HEK293T (cell line): ENCODE measurements at regions not wholly inside any gene's neighbourhood (a gene's known extent, or its start where the extent isn't known, plus 50 kb on each side); places are given as distances from the start of the nearest gene placed in this dataset.

ENCODE experiments used
- CTCF ChIA-PET: fragments of 350-600 bp; formaldehyde crosslinking; extraction: SDS; loops from one replicate; lab custom pipeline; 2021; ENCODE audit warnings: antibody characterized with exemption, inconsistent platforms; lab: Yijun Ruan, JAX
- POLR2A ChIA-PET: fragments of 350-600 bp; formaldehyde crosslinking; extraction: SDS; loops from one replicate; lab custom pipeline; 2020; ENCODE audit warnings: antibody characterized with exemption, inconsistent platforms; lab: Yijun Ruan, JAX
- DNase-seq: peaks from one replicate; pipeline ENCODE4 v3.0.0; 2012; ENCODE audit warnings: mixed read lengths; ENCODE audit errors: extremely low spot score
- ARNT ChIP-seq: fragments of 450-650 bp; IDR thresholded peaks from 2 replicates; pipeline ENCODE4 v1.6.1; 2017; ENCODE audit warnings: mild to moderate bottlenecking
- BHLHE40 ChIP-seq: fragments of 450-650 bp; IDR thresholded peaks from 2 replicates; pipeline ENCODE4 v1.6.1; 2016; ENCODE audit warnings: mild to moderate bottlenecking, moderate library complexity, borderline replicate concordance
- CTBP1 ChIP-seq: fragments of 450-650 bp; IDR thresholded peaks from 2 replicates; pipeline ENCODE4 v1.6.1; 2016; ENCODE audit warnings: borderline replicate concordance
- ELF4 ChIP-seq: fragments of 450-650 bp; IDR thresholded peaks from 2 replicates; pipeline ENCODE4 v1.6.1; 2017; ENCODE audit warnings: antibody characterized with exemption
- FOXA1 ChIP-seq: fragments of 450-650 bp; IDR thresholded peaks from 2 replicates; pipeline ENCODE4 v1.6.1; 2016; ENCODE audit warnings: mild to moderate bottlenecking
- FOXK2 ChIP-seq: fragments of 450-650 bp; IDR thresholded peaks from 2 replicates; pipeline ENCODE4 v1.6.1; 2016; ENCODE audit warnings: mild to moderate bottlenecking
- FOXM1 ChIP-seq: fragments of 450-650 bp; IDR thresholded peaks from 2 replicates; pipeline ENCODE4 v1.6.1; 2017; ENCODE audit warnings: mild to moderate bottlenecking, borderline replicate concordance
- HDGF ChIP-seq: fragments of 450-650 bp; IDR thresholded peaks from 2 replicates; pipeline ENCODE4 v1.6.1; 2017; ENCODE audit warnings: antibody characterized with exemption, borderline replicate concordance
- L3MBTL2 ChIP-seq: fragments of 450-650 bp; conservative IDR thresholded peaks from 2 replicates; pipeline ENCODE4 v1.6.1; 2016; ENCODE audit warnings: mild to moderate bottlenecking
- LEF1 ChIP-seq: fragments of 450-650 bp; IDR thresholded peaks from 2 replicates; pipeline ENCODE4 v1.6.1; 2017; ENCODE audit warnings: mild to moderate bottlenecking, borderline replicate concordance
- NFRKB ChIP-seq: fragments of 450-650 bp; IDR thresholded peaks from 2 replicates; pipeline ENCODE4 v1.6.1; 2016; ENCODE audit warnings: mild to moderate bottlenecking, moderate library complexity
- PKNOX1 ChIP-seq: fragments of 450-650 bp; IDR thresholded peaks from 2 replicates; pipeline ENCODE4 v1.6.1; 2016
- SP1 ChIP-seq: fragments of 450-650 bp; IDR thresholded peaks from 2 replicates; pipeline ENCODE4 v1.6.1; 2017
- SUZ12 ChIP-seq: fragments of 450-650 bp; IDR thresholded peaks from 2 replicates; pipeline ENCODE4 v1.6.1; 2016; ENCODE audit warnings: mild to moderate bottlenecking
- TARDBP ChIP-seq: fragments of 450-650 bp; IDR thresholded peaks from 2 replicates; pipeline ENCODE4 v1.6.1; 2016
- ZNF384 ChIP-seq: fragments of 450-650 bp; IDR thresholded peaks from 2 replicates; pipeline ENCODE4 v1.6.1; 2016

- no peak for DNase-seq
- POLR2A ChIA-PET, result no interaction called here
- CTCF ChIA-PET, result no interaction called here
- TF ChIP-seq SUZ12 (no peak), LEF1 (no peak), SP1 (no peak), L3MBTL2 (no peak), NFRKB (no peak), ARNT (no peak), ELF4 (no peak), TARDBP (no peak), CTBP1 (no peak)
Observed at GRCh38 chr5:89047571-89047970, 164.6 kb upstream of the MEF2C start.

GRCh38 chr5:89045216-89045615, 162.2 kb upstream of the MEF2C start:
- DNase-seq, result no peak
- ChIA-PET POLR2A (no interaction called here), CTCF (interaction anchor here (0.6 kb wide), 1 partner anchor 225 kb away, joined by 3 read pairs; no protein-coding TSS in a partner anchor)
- no peak for TF ChIP-seq L3MBTL2

GRCh38 chr5:89044674-89045200, 161.8 kb upstream of the MEF2C start:
- ChIA-PET POLR2A (no interaction called here), CTCF (no interaction called here)
- TF ChIP-seq CTBP1 (no peak), FOXA1 (no peak), SUZ12 (no peak), FOXK2 (no peak), PKNOX1 (no peak), BHLHE40 (no peak), LEF1 (no peak), ARNT (no peak), TARDBP (no peak), ELF4 (no peak), HDGF (no peak), FOXM1 (no peak), L3MBTL2 (no peak), ZNF384 (no peak)
- no peak for DNase-seq

GRCh38 chr5:89043676-89044075, 160.7 kb upstream of the MEF2C start:
- TF ChIP-seq L3MBTL2, result no peak
- no peak for TF ChIP-seq TARDBP
- TF ChIP-seq ARNT, result no peak
- TF ChIP-seq BHLHE40, result no peak
- no peak for TF ChIP-seq FOXM1
- no peak for TF ChIP-seq HDGF
- no peak for TF ChIP-seq ELF4
- no peak for TF ChIP-seq SP1
- TF ChIP-seq FOXK2, result no peak
- TF ChIP-seq PKNOX1, result no peak
- TF ChIP-seq CTBP1, result no peak
- TF ChIP-seq FOXA1, result no peak
- TF ChIP-seq ZNF384, result no peak
- TF ChIP-seq NFRKB, result no peak
- TF ChIP-seq LEF1, result no peak
- no peak for TF ChIP-seq SUZ12
- POLR2A ChIA-PET, result no interaction called here
- no peak for DNase-seq
- CTCF ChIA-PET, result no interaction called here

DNA sequence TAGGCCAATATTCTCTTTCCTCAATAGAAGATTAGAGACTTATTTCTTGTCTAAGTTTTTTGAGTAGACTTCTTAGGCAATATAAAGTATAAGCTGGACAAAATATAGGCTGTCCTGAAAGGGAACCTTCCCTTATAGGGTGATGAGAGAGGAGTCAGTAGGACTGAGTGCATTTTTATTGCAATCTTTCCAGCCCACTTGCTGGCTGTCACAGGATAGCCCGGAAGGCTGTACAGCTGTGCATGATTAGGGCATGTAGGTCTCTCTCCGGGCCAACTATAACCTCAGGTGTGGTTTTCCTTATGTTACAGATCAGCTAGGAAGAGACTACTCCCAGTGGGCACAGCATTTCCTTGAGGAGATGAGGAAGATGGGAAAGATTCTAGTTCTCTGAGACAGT, 159.8 kb upstream of the MEF2C start:
- TF ChIP-seq ARNT (no peak), ELF4 (no peak), CTBP1 (no peak), ZNF384 (no peak), HDGF (no peak), NFRKB (no peak), TARDBP (no peak), FOXK2 (no peak), FOXM1 (no peak), SP1 (no peak), BHLHE40 (no peak), PKNOX1 (no peak), L3MBTL2 (no peak), LEF1 (no peak), SUZ12 (no peak), FOXA1 (no peak)
- ChIA-PET CTCF (no interaction called here), POLR2A (no interaction called here)
- DNase-seq, result no peak

DNA sequence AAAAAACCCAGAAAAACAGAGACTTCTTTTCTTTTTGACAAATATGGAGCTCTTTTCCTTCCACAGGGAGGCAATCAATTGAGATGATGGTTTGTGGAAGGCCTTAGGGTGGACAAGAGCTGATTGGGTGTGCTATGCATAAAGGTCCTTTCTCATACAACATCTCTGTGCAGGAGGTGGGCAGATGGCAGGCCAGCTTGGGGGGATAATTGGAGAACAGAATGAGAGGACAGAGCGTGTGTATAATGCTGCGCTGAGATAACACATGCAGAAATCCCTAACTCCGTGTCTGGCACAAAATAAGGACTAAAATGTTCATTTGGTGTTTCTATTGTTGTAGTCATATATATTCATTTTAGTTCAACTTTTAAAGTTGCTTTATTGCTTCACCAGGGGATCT, 159.0 kb upstream of the MEF2C start:
- TF ChIP-seq L3MBTL2, result no peak
- TF ChIP-seq CTBP1, result no peak
- TF ChIP-seq TARDBP, result no peak
- TF ChIP-seq LEF1, result no peak
- TF ChIP-seq ELF4, result no peak
- TF ChIP-seq FOXM1, result no peak
- TF ChIP-seq SUZ12, result no peak
- TF ChIP-seq FOXK2, result no peak
- no peak for TF ChIP-seq FOXA1
- TF ChIP-seq HDGF, result no peak
- no peak for TF ChIP-seq ARNT
- TF ChIP-seq SP1, result no peak
- TF ChIP-seq ZNF384, result no peak
- no peak for TF ChIP-seq PKNOX1
- TF ChIP-seq BHLHE40, result no peak
- no peak for TF ChIP-seq NFRKB
- DNase-seq, result no peak
- POLR2A ChIA-PET, result no interaction called here
- CTCF ChIA-PET, result interaction anchor here (0.5 kb wide), 1 partner anchor 1804 kb away, joined by 3 read pairs; no protein-coding TSS in a partner anchor
